Smooth muscle cell (in vitro differentiated cells): ENCODE measurements at regions not wholly inside any gene's neighbourhood (a gene's known extent, or its start where the extent isn't known, plus 50 kb on each side); places are given as distances from the start of the nearest gene placed in this dataset.

Source experiments
- DNase-seq: peaks from one replicate; lab custom pipeline; 2025; ENCODE audit not compliant: unreplicated experiment; lab: John Stamatoyannopoulos, UW
- H2AFZ ChIP-seq: fragments of 200-600 bp; sonication (generic); 2 replicates; pipeline ENCODE4 v1.6.0; 2016; ENCODE audit warnings: antibody characterized with exemption, low read depth, mild to moderate bottlenecking
- H3F3A ChIP-seq: fragments of 200-600 bp; sonication (generic); 2 replicates; pipeline ENCODE4 v1.6.0; 2017; ENCODE audit warnings: antibody characterized with exemption, low read depth
- H3K27ac ChIP-seq: fragments of 200-600 bp; sonication (generic); 2 replicates; pipeline ENCODE4 v1.5.1; 2016; ENCODE audit warnings: low read depth, mild to moderate bottlenecking
- H3K27me3 ChIP-seq: fragments of 200-600 bp; sonication (generic); 2 replicates; pipeline ENCODE4 v1.6.1; 2016; ENCODE audit warnings: low read depth, mild to moderate bottlenecking
- H3K36me3 ChIP-seq: fragments of 200-600 bp; sonication (generic); 2 replicates; pipeline ENCODE4 v1.5.1; 2016; ENCODE audit warnings: low read depth
- H3K4me1 ChIP-seq: fragments of 200-600 bp; sonication (generic); 2 replicates; pipeline ENCODE4 v1.5.1; 2016; ENCODE audit warnings: low read depth
- H3K4me2 ChIP-seq: fragments of 200-600 bp; sonication (generic); 2 replicates; pipeline ENCODE4 v1.6.0; 2016; ENCODE audit warnings: mild to moderate bottlenecking
- H3K4me3 ChIP-seq: fragments of 200-600 bp; sonication (generic); 2 replicates; pipeline ENCODE4 v1.5.1; 2016; ENCODE audit warnings: mild to moderate bottlenecking
- H3K79me2 ChIP-seq: fragments of 200-600 bp; sonication (generic); 2 replicates; pipeline ENCODE4 v1.6.0; 2016; ENCODE audit warnings: low read depth, mild to moderate bottlenecking
- H3K9ac ChIP-seq: fragments of 200-600 bp; sonication (generic); 2 replicates; pipeline ENCODE4 v1.6.0; 2016; ENCODE audit warnings: low read depth
- H3K9me3 ChIP-seq: fragments of 200-600 bp; sonication (generic); replicated peaks from 2 replicates; pipeline ENCODE4 v1.5.1; 2016; ENCODE audit warnings: low read depth
- H4K20me1 ChIP-seq: fragments of 200-600 bp; sonication (generic); 2 replicates; pipeline ENCODE4 v1.6.0; 2016; ENCODE audit warnings: low read depth
- CTCF ChIP-seq: fragments of 200-600 bp; sonication (generic); IDR thresholded peaks from 2 replicates; pipeline ENCODE4 v1.5.1; 2017; ENCODE audit warnings: borderline replicate concordance, mild to moderate bottlenecking, antibody characterized with exemption; ENCODE audit not compliant: insufficient read depth, poor library complexity, severe bottlenecking
- WGBS: methylation state at CpG from one replicate; pipeline ENCODE4 v1.1.7; 2016; ENCODE audit warnings: low lambda C conversion rate; 5-methylcytosine and 5-hydroxymethylcytosine counted together

GRCh38 chr9:107390279-107390678 lies 99.3 kb downstream of the KLF4 start:
- Histone ChIP-seq H4K20me1 (no peaks in the 10 kb centered on the region), H3K4me3 (no peak overlapping the region), H2AFZ (no peak overlapping the region), H3K27me3 (no peaks in the 10 kb centered on the region), H3K4me2 (no peak overlapping the region), H3K27ac (no peak overlapping the region), H3F3A (no peaks in the 10 kb centered on the region), H3K79me2 (no peaks in the 10 kb centered on the region), H3K9ac (no peak overlapping the region), H3K36me3 (no peaks in the 10 kb centered on the region), H3K4me1 (no peaks in the 10 kb centered on the region), H3K9me3 (no peaks in the 10 kb centered on the region)
- DNase-seq, result no peak
- no peak for TF ChIP-seq CTCF
- WGBS, result 93% methylated on average over 8 of the region's 8 CpGs

GRCh38 chr9:107389617-107390071 lies 99.9 kb downstream of the KLF4 start:
- H3K4me2 ChIP-seq, result no peak overlapping the region
- H3K4me1 ChIP-seq, result no peaks in the 10 kb centered on the region
- H3K27ac ChIP-seq, result no peak overlapping the region
- no peak overlapping the region for H3K9ac ChIP-seq
- no peaks in the 10 kb centered on the region for H3F3A ChIP-seq
- no peaks in the 10 kb centered on the region for H3K36me3 ChIP-seq
- H3K27me3 ChIP-seq, result no peaks in the 10 kb centered on the region
- TF ChIP-seq CTCF, result no peak
- H3K79me2 ChIP-seq, result no peaks in the 10 kb centered on the region
- H4K20me1 ChIP-seq, result no peaks in the 10 kb centered on the region
- no peak overlapping the region for H3K4me3 ChIP-seq
- H2AFZ ChIP-seq, result no peak overlapping the region
- H3K9me3 ChIP-seq, result no peaks in the 10 kb centered on the region
- no peak for DNase-seq
- WGBS, result 70% methylated on average over 3 of the region's 3 CpGs

- Histone ChIP-seq H3K36me3 (no peaks in the 10 kb centered on the region), H3K4me1 (no peaks in the 10 kb centered on the region), H3K9me3 (no peaks in the 10 kb centered on the region), H4K20me1 (no peaks in the 10 kb centered on the region), H3K27ac (no peak overlapping the region), H3K79me2 (no peaks in the 10 kb centered on the region), H3F3A (no peaks in the 10 kb centered on the region), H3K4me3 (no peak overlapping the region), H3K4me2 (no peak overlapping the region), H2AFZ (no peak overlapping the region), H3K27me3 (peaks cover 7% of the 10 kb centered on the region), H3K9ac (no peak overlapping the region)
- 84% methylated on average over 4 of the region's 4 CpGs for WGBS
- DNase-seq, result no peak
- TF ChIP-seq CTCF, result no peak
Observed at GRCh38 chr9:107388890-107389289, 100.7 kb downstream of the KLF4 start.

- peaks cover 17% of the 10 kb centered on the region for H3K27me3 ChIP-seq
- no peak overlapping the region for H2AFZ ChIP-seq
- no peak overlapping the region for H3K9ac ChIP-seq
- no peaks in the 10 kb centered on the region for H3K4me1 ChIP-seq
- H3K9me3 ChIP-seq, result no peaks in the 10 kb centered on the region
- 81% methylated on average over 3 of the region's 3 CpGs for WGBS
- H4K20me1 ChIP-seq, result no peaks in the 10 kb centered on the region
- H3K79me2 ChIP-seq, result no peaks in the 10 kb centered on the region
- no peak for DNase-seq
- no peaks in the 10 kb centered on the region for H3K36me3 ChIP-seq
- H3K27ac ChIP-seq, result no peak overlapping the region
- no peak overlapping the region for H3K4me3 ChIP-seq
- H3K4me2 ChIP-seq, result no peak overlapping the region
- no peaks in the 10 kb centered on the region for H3F3A ChIP-seq
- TF ChIP-seq CTCF, result no peak
Observed at GRCh38 chr9:107387409-107387808, 102.2 kb downstream of the KLF4 start.
